Pulmonary artery endothelial cell (primary cell): ENCODE measurements at regions not wholly inside any gene's neighbourhood (a gene's known extent, or its start where the extent isn't known, plus 50 kb on each side); places are given as distances from the start of the nearest gene placed in this dataset.
"Not testable (repeated sequence)": the region's sequence is repeated elsewhere in the genome, so short reads cannot be mapped to it uniquely, and the experiment has no call there.

Experiments
- DNase-seq: peaks from one replicate; pipeline ENCODE4 v3.0.0-alpha.2; 2011; ENCODE audit warnings: low read depth, low spot score

GRCh38 chr16:27600381-27600780 is 50.4 kb downstream of the KATNIP start:
- DNase-seq: no peak

- DNase-seq: no peak
Measured at GRCh38 chr16:27602103-27602502, 52.2 kb downstream of the KATNIP start.

DNA sequence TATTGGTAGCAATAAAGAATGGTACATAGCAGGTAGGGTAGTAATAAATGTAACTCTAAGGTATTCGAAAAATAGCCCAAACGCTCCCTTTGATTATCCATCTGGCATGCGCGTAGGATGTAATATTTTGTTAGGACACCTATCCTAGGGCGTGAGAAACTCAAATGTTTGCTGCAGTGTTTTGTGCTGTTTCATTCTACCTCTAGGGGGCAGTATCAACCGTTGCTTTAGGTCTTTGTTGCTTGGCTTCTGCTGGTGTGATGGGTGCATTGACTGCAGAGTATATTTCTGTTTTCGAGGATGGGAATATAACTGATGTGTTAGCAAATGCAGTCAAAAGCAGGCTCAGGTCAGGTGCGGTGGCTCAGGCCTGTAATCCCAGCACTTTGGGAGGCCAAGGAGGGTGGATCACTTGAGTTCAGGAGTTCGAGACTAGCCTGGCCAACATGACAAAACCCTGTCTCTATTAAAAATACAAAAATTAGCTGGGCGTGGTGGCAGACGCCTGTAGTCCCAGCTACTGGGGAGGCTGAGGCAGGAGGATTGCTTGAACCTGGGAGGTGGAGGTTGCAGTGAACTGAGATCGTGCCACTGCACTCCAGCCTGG is 55.7 kb downstream of the KATNIP start:
- DNase-seq: not testable (repeated sequence)

DNA sequence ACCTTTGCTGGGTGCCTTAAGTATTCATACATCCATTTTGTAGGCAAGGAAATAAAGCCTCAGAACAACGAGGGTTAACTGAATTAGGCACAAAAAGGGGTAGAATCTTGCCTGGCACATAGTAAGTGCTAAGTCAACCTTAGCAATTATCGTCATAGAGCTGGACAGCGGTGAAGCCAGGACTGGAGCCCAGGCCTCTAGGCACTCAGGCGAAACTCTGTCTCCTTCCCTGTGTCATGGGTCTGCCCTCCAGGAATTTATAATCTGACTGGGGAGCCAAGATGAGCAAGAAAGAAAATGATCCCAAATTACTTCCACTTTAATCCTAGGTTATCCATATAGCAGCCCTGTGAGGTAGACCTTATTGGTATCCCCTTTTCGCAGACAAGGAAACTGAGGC is 61.4 kb downstream of the KATNIP start:
- no peak for DNase-seq

DNA sequence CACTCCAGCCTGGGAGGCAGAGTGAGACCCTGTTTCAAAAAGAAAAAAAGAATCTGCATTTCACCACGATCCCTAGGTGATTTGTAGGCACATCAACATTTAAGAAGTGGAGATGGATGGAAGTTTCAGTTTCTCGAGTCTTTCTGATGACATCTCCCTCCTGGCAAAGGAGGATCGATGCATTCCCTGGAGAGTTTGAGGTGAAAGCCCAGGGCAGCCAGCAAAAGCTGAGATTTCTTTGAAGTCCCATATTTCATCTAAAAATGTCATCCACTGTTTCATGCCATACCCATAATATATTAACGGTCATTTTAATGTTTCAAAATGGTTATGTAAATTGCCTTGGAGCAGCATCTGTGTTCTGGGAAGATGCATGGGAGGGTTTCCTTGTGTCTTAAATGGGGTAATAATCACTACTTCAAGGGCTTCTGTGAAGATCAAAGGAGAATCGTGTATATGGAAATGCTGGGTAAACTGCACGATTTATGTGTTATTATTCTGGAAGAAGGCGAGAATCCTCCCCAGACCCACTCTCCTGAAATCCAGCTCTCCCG is 63.4 kb downstream of the KATNIP start:
- DNase-seq: no peak

GRCh38 chr16:27617665-27618064 is 67.7 kb downstream of the KATNIP start:
- no peak for DNase-seq

GRCh38 chr16:27618165-27618564 is 68.2 kb downstream of the KATNIP start:
- DNase-seq: no peak

DNA sequence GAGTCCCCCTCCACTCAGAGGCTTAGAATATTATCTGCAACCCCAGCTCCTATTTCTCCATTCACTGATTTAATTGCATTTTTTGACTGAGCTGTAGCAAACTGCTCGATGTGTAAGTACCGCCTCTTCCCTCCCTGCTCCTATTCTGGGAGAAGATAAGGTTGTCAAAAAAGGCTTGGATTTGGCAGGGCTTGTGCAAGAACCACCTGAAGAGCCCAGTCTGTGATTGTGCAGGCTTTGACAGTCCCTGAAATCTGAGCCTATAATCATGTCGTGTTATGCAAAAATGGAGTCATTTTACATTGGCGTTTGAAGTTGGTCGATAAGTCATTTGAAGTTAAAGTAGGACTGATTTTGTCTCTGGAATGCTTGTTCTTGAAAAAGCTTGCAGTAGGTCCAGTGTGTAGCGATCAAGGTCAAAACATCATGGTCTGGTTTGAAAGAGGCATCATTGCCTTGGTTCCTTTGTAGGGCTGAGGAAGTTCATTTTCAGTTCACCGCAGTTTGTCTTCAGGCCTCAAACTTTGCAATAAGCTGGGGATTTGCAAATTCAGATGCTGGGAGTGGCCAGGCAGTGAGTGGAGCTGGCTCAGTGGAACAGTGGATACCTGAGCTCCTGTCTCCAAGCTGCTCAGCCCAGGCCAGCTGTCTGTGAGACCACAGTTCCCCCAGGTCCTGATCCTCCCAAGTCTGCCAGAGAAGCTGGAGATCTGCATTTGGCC is 68.8 kb downstream of the KATNIP start:
- DNase-seq: no peak

- DNase-seq: no peak
Measured at GRCh38 chr16:27620541-27620940, 70.6 kb downstream of the KATNIP start.

GRCh38 chr16:27624154-27625049 is 74.5 kb downstream of the KATNIP start:
- no peak for DNase-seq

- DNase-seq: peak; percentile 70
Measured at GRCh38 chr16:27625050-27625697, 75.2 kb downstream of the KATNIP start.

DNA sequence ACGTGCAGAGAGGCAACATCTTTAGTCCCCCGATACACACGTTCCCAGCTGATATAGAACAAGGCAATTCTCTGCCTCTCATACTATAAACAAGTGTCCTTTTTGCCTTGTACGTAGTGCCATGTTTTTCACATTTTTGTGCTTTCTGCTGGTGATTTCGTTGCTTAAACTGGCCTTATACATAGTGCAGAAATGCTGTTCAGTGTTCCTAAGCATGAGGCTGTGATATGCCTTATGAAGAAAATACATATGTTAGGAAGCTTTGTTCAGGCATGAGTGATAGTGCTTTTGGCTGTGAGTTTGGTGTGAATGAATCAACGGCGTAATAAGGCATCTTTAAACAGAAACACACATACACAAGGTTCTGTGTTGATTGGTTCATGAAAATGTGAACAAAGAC is 77.2 kb downstream of the KATNIP start:
- DNase-seq: no peak

- DNase-seq: no peak
Measured at GRCh38 chr16:27628241-27628942, 78.4 kb downstream of the KATNIP start.

DNA sequence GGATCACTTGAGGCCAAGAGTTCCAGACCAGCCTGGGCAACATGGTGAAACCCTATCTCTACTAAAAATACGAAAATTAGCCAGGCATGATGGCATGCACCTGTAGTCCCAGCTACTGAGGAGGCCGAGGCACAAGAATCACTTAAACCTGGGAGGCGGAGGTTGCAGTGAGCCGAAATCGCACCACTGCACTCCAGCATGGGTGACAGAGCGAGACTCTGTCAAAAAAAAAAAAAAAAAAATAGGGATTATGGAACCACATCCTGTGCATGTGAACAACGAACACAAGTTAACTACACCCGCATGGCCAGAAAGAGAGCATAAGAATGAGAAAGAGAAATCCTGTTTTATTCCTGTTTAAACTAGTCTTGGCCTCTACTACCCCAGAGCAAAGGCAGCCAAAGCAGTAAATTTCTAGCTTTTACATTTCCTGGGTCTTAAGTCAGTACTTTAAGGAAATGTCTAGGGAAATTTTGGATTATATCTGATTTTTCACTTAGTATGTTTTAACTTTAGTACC is 79.1 kb downstream of the KATNIP start:
- DNase-seq: not testable (repeated sequence)

DNA sequence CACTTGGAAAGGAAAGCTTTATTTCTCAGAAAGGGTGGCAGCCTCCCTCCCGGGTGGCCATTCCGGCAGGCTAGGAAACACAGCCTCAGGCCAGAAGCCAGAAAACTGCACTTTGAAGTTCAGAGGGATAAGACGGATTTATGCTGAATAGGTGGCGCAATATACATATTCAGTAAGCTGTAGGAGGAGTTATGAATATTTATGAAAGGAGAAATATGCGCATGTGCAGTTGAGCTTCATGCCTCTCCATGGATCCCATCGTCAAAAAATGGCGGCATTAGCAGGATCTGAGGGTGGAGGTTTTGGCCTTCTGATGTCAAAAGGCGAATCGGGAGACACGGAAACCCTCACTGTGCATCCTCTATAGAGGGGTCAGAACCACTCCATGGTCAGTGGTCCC is 82.3 kb downstream of the KATNIP start:
- no peak for DNase-seq

- no peak for DNase-seq
Measured at GRCh38 chr16:27633221-27633620, 83.3 kb downstream of the KATNIP start.

DNA sequence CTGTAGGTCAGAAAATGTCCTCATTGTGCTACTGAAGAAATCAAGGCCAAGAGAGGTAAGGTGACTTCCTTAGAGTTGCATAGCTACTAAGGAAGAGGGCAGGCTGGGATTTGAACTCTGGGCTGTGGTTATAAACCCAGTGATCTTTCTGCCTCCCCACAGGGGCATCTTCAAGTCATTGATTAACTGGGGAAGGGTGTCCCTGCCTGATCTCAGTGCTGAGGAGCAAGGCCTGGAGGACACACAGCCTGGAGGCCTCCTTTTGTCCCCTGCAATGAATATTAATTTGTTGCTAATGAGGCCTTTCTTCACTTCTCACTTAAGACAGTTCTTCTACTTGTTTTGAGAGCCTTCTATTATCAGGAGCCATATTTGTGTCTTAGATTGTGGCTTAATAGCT is 83.8 kb downstream of the KATNIP start:
- no peak for DNase-seq

GRCh38 chr16:27634779-27635178 is 84.8 kb downstream of the KATNIP start:
- DNase-seq: no peak

DNA sequence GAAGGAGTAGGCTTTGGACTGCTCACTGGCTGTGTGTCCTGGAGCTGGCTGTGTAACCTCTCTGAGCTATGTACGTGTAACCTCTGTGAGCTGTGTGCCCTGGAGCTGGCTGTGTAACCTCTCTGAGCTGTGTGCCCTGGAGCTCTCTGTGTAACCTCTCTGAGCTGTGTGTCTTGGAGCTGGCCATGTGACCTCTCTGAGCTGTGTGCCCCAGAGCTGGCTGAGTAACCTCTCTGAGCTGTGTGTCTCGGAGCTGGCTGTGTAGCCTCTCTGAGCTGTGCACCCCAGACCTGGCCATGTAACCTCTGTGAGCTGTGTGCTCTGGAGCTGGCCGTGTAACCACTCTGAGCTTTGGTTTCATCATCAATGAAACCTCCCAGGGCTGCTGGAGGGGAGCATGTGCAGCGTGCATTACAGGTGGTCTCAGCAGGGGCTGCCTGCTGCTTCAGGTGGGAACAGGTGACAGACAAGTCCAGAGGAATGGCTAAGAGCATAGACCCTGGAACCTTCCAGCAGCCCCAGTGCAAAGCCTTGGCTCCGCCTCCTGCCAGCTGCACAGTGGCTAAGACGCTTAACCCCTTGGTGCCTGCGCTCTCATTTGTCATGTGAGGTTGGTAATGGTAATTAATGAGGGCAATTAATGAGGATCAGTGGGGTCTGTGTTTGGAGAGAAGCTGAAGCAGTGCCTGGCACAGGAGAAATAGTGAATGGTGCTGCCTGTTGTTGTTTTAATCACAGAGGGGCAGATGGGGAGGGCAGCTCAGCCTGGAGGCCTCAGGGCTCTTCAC is 86.7 kb downstream of the KATNIP start:
- no peak for DNase-seq
